A673 (cell line): ENCODE measurements at regions not wholly inside any gene's neighbourhood (a gene's known extent, or its start where the extent isn't known, plus 50 kb on each side); places are given as distances from the start of the nearest gene placed in this dataset.

Experiments
- BruUV-seq: library from RNA; stranded (reverse); fragments of 400-500 nt; replicated peaks from 2 replicates; lab custom pipeline; 2021; lab: Mats Ljungman, UMichigan
- CTCF ChIA-PET: fragments of 300-600 bp; sonication (Branson Sonifier 250); formaldehyde crosslinking; loops from one replicate; lab custom pipeline; 2022; ENCODE audit warnings: antibody characterized with exemption; lab: Charles Lee
- POLR2A ChIA-PET: fragments of 300-600 bp; sonication (Branson Sonifier 250); formaldehyde crosslinking; loops from one replicate; lab custom pipeline; 2022; ENCODE audit warnings: antibody characterized with exemption; ENCODE audit not compliant: low non-redundant PET; lab: Charles Lee
- DNase-seq: peaks from one replicate; pipeline ENCODE4 v3.0.0-alpha.2; 2015; ENCODE audit warnings: low spot score
- H3K27ac ChIP-seq: fragments of 200-600 bp; sonication (generic); 2 replicates; pipeline ENCODE4 v1.5.1; 2016; ENCODE audit warnings: mixed run types, low read depth, mild to moderate bottlenecking, mixed read lengths, antibody characterized with exemption, low read length; ENCODE audit not compliant: poor library complexity, severe bottlenecking
- H3K27me3 ChIP-seq: fragments of 200-600 bp; sonication (generic); replicated peaks from 2 replicates; pipeline ENCODE4 v1.6.1; 2017; ENCODE audit warnings: mixed run types, low read depth, mild to moderate bottlenecking, mixed read lengths, antibody characterized with exemption, low read length; ENCODE audit not compliant: insufficient read depth, poor library complexity
- H3K36me3 ChIP-seq: fragments of 200-600 bp; sonication (generic); 2 replicates; pipeline ENCODE4 v1.6.1; 2016; ENCODE audit warnings: mixed run types, mild to moderate bottlenecking, mixed read lengths, antibody characterized with exemption, low read length; ENCODE audit not compliant: insufficient read depth, poor library complexity, severe bottlenecking
- H3K4me1 ChIP-seq: fragments of 200-600 bp; sonication (generic); 2 replicates; pipeline ENCODE4 v1.6.1; 2017; ENCODE audit warnings: mixed run types, mild to moderate bottlenecking, mixed read lengths, antibody characterized with exemption, low read length; ENCODE audit not compliant: insufficient read depth, poor library complexity, severe bottlenecking
- H3K4me3 ChIP-seq: fragments of 200-600 bp; sonication (generic); 2 replicates; pipeline ENCODE4 v1.5.1; 2016; ENCODE audit warnings: low read depth, mixed run types, mild to moderate bottlenecking, mixed read lengths, low read length; ENCODE audit not compliant: poor library complexity, severe bottlenecking
- H3K9me3 ChIP-seq: fragments of 200-600 bp; sonication (generic); 2 replicates; pipeline ENCODE4 v1.6.1; 2016; ENCODE audit warnings: mixed run types, low read depth, mild to moderate bottlenecking, mixed read lengths, antibody characterized with exemption, low read length; ENCODE audit not compliant: poor library complexity, severe bottlenecking
- CTCF ChIP-seq: fragments of 300-800, 200-600 bp; sonication (generic); conservative IDR thresholded peaks from 2 replicates; pipeline ENCODE4 v1.5.1; 2017; ENCODE audit warnings: low read depth, mild to moderate bottlenecking, antibody characterized with exemption, low read length, moderate library complexity, mixed read lengths
- EZH2 ChIP-seq: fragments of 200-600 bp; sonication (generic); IDR thresholded peaks from 2 replicates; pipeline ENCODE4 v1.6.1; 2017; ENCODE audit warnings: borderline replicate concordance, low read depth, mild to moderate bottlenecking, mixed read lengths, antibody characterized with exemption, low read length; ENCODE audit not compliant: poor library complexity, severe bottlenecking
- intact Hi-C: fragments of 100-400 bp; cut with micrococcal nuclease; formaldehyde crosslinking; loops from one replicate; pipeline ENCODE4 v1.10.0; 2022; ENCODE audit not compliant: unreplicated experiment

- ChIA-PET POLR2A (interaction anchor here (0.6 kb wide), 1 partner anchor 952 kb away, joined by 3 read pairs; no protein-coding TSS in a partner anchor), CTCF (no interaction called here)
- Histone ChIP-seq H3K4me3 (no peak overlapping the region), H3K4me1 (no peaks in the 10 kb centered on the region), H3K27ac (no peak overlapping the region), H3K9me3 (no peaks in the 10 kb centered on the region), H3K27me3 (peaks cover 42% of the 10 kb centered on the region), H3K36me3 (no peaks in the 10 kb centered on the region)
- no peak for DNase-seq
- no TSS peak for BruUV-seq
- no peak for TF ChIP-seq CTCF
- no peak for TF ChIP-seq EZH2
- intact Hi-C loops = no loop called here
Observed at GRCh38 chr21:35697321-35697808, 363.0 kb downstream of the SETD4 start.

GRCh38 chr21:35696644-35697043 lies 363.7 kb downstream of the SETD4 start:
- POLR2A ChIA-PET = no interaction called here
- Histone ChIP-seq H3K27ac (no peak overlapping the region), H3K27me3 (peaks cover 42% of the 10 kb centered on the region), H3K9me3 (no peaks in the 10 kb centered on the region), H3K36me3 (no peaks in the 10 kb centered on the region), H3K4me1 (no peaks in the 10 kb centered on the region), H3K4me3 (no peak overlapping the region)
- no peak for DNase-seq
- TF ChIP-seq CTCF (no peak), EZH2 (no peak)
- CTCF ChIA-PET = no interaction called here
- intact Hi-C loops = no loop called here
- no TSS peak for BruUV-seq

- DNase-seq = no peak
- intact Hi-C loops = no loop called here
- CTCF ChIA-PET = no interaction called here
- Histone ChIP-seq H3K4me3 (no peak overlapping the region), H3K27me3 (peaks cover 45% of the 10 kb centered on the region), H3K36me3 (no peaks in the 10 kb centered on the region), H3K4me1 (no peaks in the 10 kb centered on the region), H3K27ac (no peak overlapping the region), H3K9me3 (no peaks in the 10 kb centered on the region)
- TF ChIP-seq EZH2 (no peak), CTCF (no peak)
- POLR2A ChIA-PET = no interaction called here
- no TSS peak for BruUV-seq
Observed at GRCh38 chr21:35692311-35692710, 368.0 kb downstream of the SETD4 start.
